Progenitor cell of endocrine pancreas (in vitro differentiated cells): ENCODE measurements at regions not wholly inside any gene's neighbourhood (a gene's known extent, or its start where the extent isn't known, plus 50 kb on each side); places are given as distances from the start of the nearest gene placed in this dataset.
"Not testable (repeated sequence)": the region's sequence is repeated elsewhere in the genome, so short reads cannot be mapped to it uniquely, and the experiment has no call there.

Source experiments
- DNase-seq: peaks from one replicate; pipeline ENCODE4 v3.0.0; 2021; ENCODE audit warnings: low spot score; ENCODE audit not compliant: unreplicated experiment
- H3K27ac Mint-ChIP-seq: 2 replicates; pipeline ENCODE4 v1.8.0; 2021; ENCODE audit warnings: mild to moderate bottlenecking, moderate library complexity, mixed read lengths
- H3K27me3 Mint-ChIP-seq: 2 replicates; pipeline ENCODE4 v1.8.0; 2021; ENCODE audit warnings: mixed read lengths
- H3K36me3 Mint-ChIP-seq: 2 replicates; pipeline ENCODE4 v1.8.0; 2022; ENCODE audit warnings: mixed read lengths; ENCODE audit not compliant: insufficient read depth
- H3K4me1 Mint-ChIP-seq: 2 replicates; pipeline ENCODE4 v1.8.0; 2021; ENCODE audit warnings: low read depth, mixed read lengths
- H3K4me3 Mint-ChIP-seq: 2 replicates; pipeline ENCODE4 v1.8.0; 2021; ENCODE audit warnings: low read depth, mild to moderate bottlenecking, moderate library complexity, mixed read lengths
- H3K9me3 Mint-ChIP-seq: 2 replicates; pipeline ENCODE4 v1.8.0; 2021; ENCODE audit warnings: low read depth, mixed read lengths
- TF ChIP-seq, protein P1 (sequence below): fragments of 200-600 bp; sonication (generic); IDR thresholded peaks from one replicate; pipeline ENCODE4 v1.5.0; 2021; ENCODE audit warnings: antibody characterized with exemption, mild to moderate bottlenecking; ENCODE audit not compliant: unreplicated experiment

- no peak for DNase-seq
- Mint-ChIP-seq H3K4me3 (no peak overlapping the region), H3K36me3 (peaks cover 46% of the 10 kb centered on the region), H3K9me3 (peaks cover 18% of the 10 kb centered on the region), H3K27me3 (no peaks in the 10 kb centered on the region), H3K4me1 (peaks cover 15% of the 10 kb centered on the region), H3K27ac (no peak overlapping the region)
- TF ChIP-seq, protein P1, sequence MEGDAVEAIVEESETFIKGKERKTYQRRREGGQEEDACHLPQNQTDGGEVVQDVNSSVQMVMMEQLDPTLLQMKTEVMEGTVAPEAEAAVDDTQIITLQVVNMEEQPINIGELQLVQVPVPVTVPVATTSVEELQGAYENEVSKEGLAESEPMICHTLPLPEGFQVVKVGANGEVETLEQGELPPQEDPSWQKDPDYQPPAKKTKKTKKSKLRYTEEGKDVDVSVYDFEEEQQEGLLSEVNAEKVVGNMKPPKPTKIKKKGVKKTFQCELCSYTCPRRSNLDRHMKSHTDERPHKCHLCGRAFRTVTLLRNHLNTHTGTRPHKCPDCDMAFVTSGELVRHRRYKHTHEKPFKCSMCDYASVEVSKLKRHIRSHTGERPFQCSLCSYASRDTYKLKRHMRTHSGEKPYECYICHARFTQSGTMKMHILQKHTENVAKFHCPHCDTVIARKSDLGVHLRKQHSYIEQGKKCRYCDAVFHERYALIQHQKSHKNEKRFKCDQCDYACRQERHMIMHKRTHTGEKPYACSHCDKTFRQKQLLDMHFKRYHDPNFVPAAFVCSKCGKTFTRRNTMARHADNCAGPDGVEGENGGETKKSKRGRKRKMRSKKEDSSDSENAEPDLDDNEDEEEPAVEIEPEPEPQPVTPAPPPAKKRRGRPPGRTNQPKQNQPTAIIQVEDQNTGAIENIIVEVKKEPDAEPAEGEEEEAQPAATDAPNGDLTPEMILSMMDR = no peak
Measured at GRCh38 chr9:21533597-21533996, 51.5 kb upstream of the IFNE start.

GRCh38 chr9:21535396-21535795 lies 53.3 kb upstream of the IFNE start:
- no peaks in the 10 kb centered on the region for H3K27me3 Mint-ChIP-seq
- H3K4me3 Mint-ChIP-seq = no peak overlapping the region
- TF ChIP-seq, protein P1 = no peak
- H3K9me3 Mint-ChIP-seq = peaks cover 12% of the 10 kb centered on the region
- DNase-seq = no peak
- peaks cover 31% of the 10 kb centered on the region for H3K36me3 Mint-ChIP-seq
- H3K27ac Mint-ChIP-seq = no peak overlapping the region
- H3K4me1 Mint-ChIP-seq = peaks cover 15% of the 10 kb centered on the region

- peak overlapping the region; percentile 66 for H3K27ac Mint-ChIP-seq
- H3K4me1 Mint-ChIP-seq = peaks cover 11% of the 10 kb centered on the region
- TF ChIP-seq, protein P1 = no peak
- peaks cover 17% of the 10 kb centered on the region for H3K9me3 Mint-ChIP-seq
- no peaks in the 10 kb centered on the region for H3K27me3 Mint-ChIP-seq
- peaks cover 22% of the 10 kb centered on the region for H3K36me3 Mint-ChIP-seq
- no peak overlapping the region for H3K4me3 Mint-ChIP-seq
- no peak for DNase-seq
Measured at GRCh38 chr9:21542787-21543186, 60.7 kb upstream of the IFNE start.

GRCh38 chr9:21543187-21543586 lies 61.1 kb upstream of the IFNE start:
- Mint-ChIP-seq H3K4me3 (no peak overlapping the region), H3K27me3 (no peaks in the 10 kb centered on the region), H3K36me3 (peaks cover 22% of the 10 kb centered on the region), H3K27ac (no peak overlapping the region), H3K4me1 (peaks cover 15% of the 10 kb centered on the region), H3K9me3 (peaks cover 17% of the 10 kb centered on the region)
- TF ChIP-seq, protein P1 = no peak
- no peak for DNase-seq

- not testable (repeated sequence) for H3K4me3 Mint-ChIP-seq, H3K27me3 Mint-ChIP-seq, DNase-seq, H3K27ac Mint-ChIP-seq
- Mint-ChIP-seq H3K9me3 (peaks cover 15% of the 10 kb centered on the region), H3K36me3 (peaks cover 22% of the 10 kb centered on the region), H3K4me1 (peaks cover 17% of the 10 kb centered on the region)
Measured at GRCh38 chr9:21543816-21544215, 61.7 kb upstream of the IFNE start.

GRCh38 chr9:21546949-21547348 lies 64.8 kb upstream of the IFNE start:
- H3K9me3 Mint-ChIP-seq = peaks cover 13% of the 10 kb centered on the region
- no peak for DNase-seq
- H3K4me3 Mint-ChIP-seq = no peak overlapping the region
- H3K36me3 Mint-ChIP-seq = peaks cover 24% of the 10 kb centered on the region
- peaks cover 29% of the 10 kb centered on the region for H3K4me1 Mint-ChIP-seq
- H3K27ac Mint-ChIP-seq = peak overlapping the region; percentile 37
- TF ChIP-seq, protein P1 = no peak
- H3K27me3 Mint-ChIP-seq = no peaks in the 10 kb centered on the region
